HEK293T (cell line): ENCODE measurements at regions not wholly inside any gene's neighbourhood (a gene's known extent, or its start where the extent isn't known, plus 50 kb on each side); places are given as distances from the start of the nearest gene placed in this dataset.
"Not testable (repeated sequence)": the region's sequence is repeated elsewhere in the genome, so short reads cannot be mapped to it uniquely, and the experiment has no call there.

ENCODE experiments used
- CTCF ChIA-PET: fragments of 350-600 bp; formaldehyde crosslinking; extraction: SDS; loops from one replicate; lab custom pipeline; 2021; ENCODE audit warnings: antibody characterized with exemption, inconsistent platforms; lab: Yijun Ruan, JAX
- POLR2A ChIA-PET: fragments of 350-600 bp; formaldehyde crosslinking; extraction: SDS; loops from one replicate; lab custom pipeline; 2020; ENCODE audit warnings: antibody characterized with exemption, inconsistent platforms; lab: Yijun Ruan, JAX
- DNase-seq: peaks from one replicate; pipeline ENCODE4 v3.0.0; 2012; ENCODE audit warnings: mixed read lengths; ENCODE audit errors: extremely low spot score
- ARNT ChIP-seq: fragments of 450-650 bp; IDR thresholded peaks from 2 replicates; pipeline ENCODE4 v1.6.1; 2017; ENCODE audit warnings: mild to moderate bottlenecking
- BHLHE40 ChIP-seq: fragments of 450-650 bp; IDR thresholded peaks from 2 replicates; pipeline ENCODE4 v1.6.1; 2016; ENCODE audit warnings: mild to moderate bottlenecking, moderate library complexity, borderline replicate concordance
- CTBP1 ChIP-seq: fragments of 450-650 bp; IDR thresholded peaks from 2 replicates; pipeline ENCODE4 v1.6.1; 2016; ENCODE audit warnings: borderline replicate concordance
- ELF4 ChIP-seq: fragments of 450-650 bp; IDR thresholded peaks from 2 replicates; pipeline ENCODE4 v1.6.1; 2017; ENCODE audit warnings: antibody characterized with exemption
- FOXA1 ChIP-seq: fragments of 450-650 bp; IDR thresholded peaks from 2 replicates; pipeline ENCODE4 v1.6.1; 2016; ENCODE audit warnings: mild to moderate bottlenecking
- FOXK2 ChIP-seq: fragments of 450-650 bp; IDR thresholded peaks from 2 replicates; pipeline ENCODE4 v1.6.1; 2016; ENCODE audit warnings: mild to moderate bottlenecking
- FOXM1 ChIP-seq: fragments of 450-650 bp; IDR thresholded peaks from 2 replicates; pipeline ENCODE4 v1.6.1; 2017; ENCODE audit warnings: mild to moderate bottlenecking, borderline replicate concordance
- HDGF ChIP-seq: fragments of 450-650 bp; IDR thresholded peaks from 2 replicates; pipeline ENCODE4 v1.6.1; 2017; ENCODE audit warnings: antibody characterized with exemption, borderline replicate concordance
- L3MBTL2 ChIP-seq: fragments of 450-650 bp; conservative IDR thresholded peaks from 2 replicates; pipeline ENCODE4 v1.6.1; 2016; ENCODE audit warnings: mild to moderate bottlenecking
- LEF1 ChIP-seq: fragments of 450-650 bp; IDR thresholded peaks from 2 replicates; pipeline ENCODE4 v1.6.1; 2017; ENCODE audit warnings: mild to moderate bottlenecking, borderline replicate concordance
- NFRKB ChIP-seq: fragments of 450-650 bp; IDR thresholded peaks from 2 replicates; pipeline ENCODE4 v1.6.1; 2016; ENCODE audit warnings: mild to moderate bottlenecking, moderate library complexity
- PKNOX1 ChIP-seq: fragments of 450-650 bp; IDR thresholded peaks from 2 replicates; pipeline ENCODE4 v1.6.1; 2016
- SP1 ChIP-seq: fragments of 450-650 bp; IDR thresholded peaks from 2 replicates; pipeline ENCODE4 v1.6.1; 2017
- SUZ12 ChIP-seq: fragments of 450-650 bp; IDR thresholded peaks from 2 replicates; pipeline ENCODE4 v1.6.1; 2016; ENCODE audit warnings: mild to moderate bottlenecking
- TARDBP ChIP-seq: fragments of 450-650 bp; IDR thresholded peaks from 2 replicates; pipeline ENCODE4 v1.6.1; 2016
- ZNF384 ChIP-seq: fragments of 450-650 bp; IDR thresholded peaks from 2 replicates; pipeline ENCODE4 v1.6.1; 2016

GRCh38 chr5:82446809-82447208, 168.7 kb upstream of the RPS23 start:
- no peak for TF ChIP-seq ZNF384
- no peak for DNase-seq
- ChIA-PET CTCF (no interaction called here), POLR2A (no interaction called here)

- ChIA-PET CTCF (no interaction called here), POLR2A (no interaction called here)
- DNase-seq, result no peak
- no peak for TF ChIP-seq PKNOX1
- TF ChIP-seq L3MBTL2, result no peak
- TF ChIP-seq LEF1, result no peak
- no peak for TF ChIP-seq BHLHE40
- TF ChIP-seq ARNT, result no peak
- no peak for TF ChIP-seq SP1
- no peak for TF ChIP-seq CTBP1
- TF ChIP-seq ELF4, result no peak
Measured at GRCh38 chr5:82445726-82446335, 167.7 kb upstream of the RPS23 start.

DNA sequence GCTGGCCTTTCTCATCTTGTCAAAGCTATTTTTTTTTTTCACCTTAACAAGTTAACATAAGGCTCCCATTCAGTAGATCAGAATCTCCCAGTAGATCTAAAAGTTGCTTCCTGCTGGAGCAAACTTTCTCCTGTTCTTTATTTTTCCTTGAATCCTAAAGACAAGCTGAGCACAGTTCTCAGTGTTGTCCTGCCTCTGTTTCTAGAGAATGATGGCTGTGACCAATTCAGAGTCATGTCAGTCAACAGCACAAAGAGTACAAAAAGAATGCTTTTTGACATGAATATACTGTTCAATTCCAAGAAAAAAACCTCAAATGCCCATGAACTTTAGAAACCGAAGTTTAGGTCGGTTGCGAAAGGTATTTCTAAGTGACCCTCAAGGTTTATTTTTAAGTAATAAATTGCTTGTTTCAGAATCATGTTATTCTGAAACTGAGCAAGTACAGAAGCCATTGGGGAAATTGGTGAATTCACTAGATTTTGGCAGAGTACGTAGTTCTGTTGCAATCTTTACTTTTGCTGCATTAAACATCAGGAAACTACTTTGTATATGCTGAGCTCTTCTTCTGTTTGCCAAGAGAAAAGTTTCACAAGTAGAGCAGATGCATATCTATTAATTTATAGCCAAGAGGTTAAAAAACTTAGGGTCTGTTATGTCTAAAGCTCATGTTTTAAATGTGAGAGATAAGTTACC, 161.7 kb upstream of the RPS23 start:
- POLR2A ChIA-PET, result no interaction called here
- no peak for DNase-seq
- CTCF ChIA-PET, result no interaction called here
- TF ChIP-seq FOXK2, result no peak
- TF ChIP-seq CTBP1, result no peak
- no peak for TF ChIP-seq FOXA1
- TF ChIP-seq ELF4, result no peak
- TF ChIP-seq NFRKB, result no peak
- no peak for TF ChIP-seq SUZ12
- TF ChIP-seq FOXM1, result no peak
- no peak for TF ChIP-seq L3MBTL2
- no peak for TF ChIP-seq ZNF384
- TF ChIP-seq TARDBP, result no peak
- no peak for TF ChIP-seq BHLHE40
- no peak for TF ChIP-seq PKNOX1
- TF ChIP-seq HDGF, result no peak
- no peak for TF ChIP-seq ARNT

GRCh38 chr5:82437565-82437964, 159.4 kb upstream of the RPS23 start:
- CTCF ChIA-PET, DNase-seq, POLR2A ChIA-PET: not testable (repeated sequence)

DNA sequence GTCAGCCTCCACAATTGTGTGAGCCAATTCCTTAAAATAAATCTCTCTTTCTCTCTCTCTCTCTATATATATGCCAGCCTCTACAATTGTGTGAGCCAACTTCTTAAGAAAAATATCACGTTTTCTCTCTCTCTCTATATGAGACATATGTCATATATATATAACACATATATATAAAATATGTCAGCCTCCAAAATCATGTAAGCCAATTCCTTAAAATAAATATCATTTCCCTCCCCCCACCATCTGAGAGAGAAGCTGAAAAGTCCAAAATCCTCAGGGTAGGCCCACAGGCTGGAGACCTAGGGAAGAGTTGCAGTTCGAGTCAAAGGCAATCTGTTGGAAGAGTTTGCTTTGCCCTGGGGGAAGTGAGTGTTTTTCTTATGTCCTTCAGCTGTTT, 158.1 kb upstream of the RPS23 start:
- POLR2A ChIA-PET, result no interaction called here
- CTCF ChIA-PET, result no interaction called here
- DNase-seq, result no peak
- TF ChIP-seq NFRKB (no peak), ARNT (no peak), HDGF (no peak), TARDBP (no peak), FOXA1 (no peak), FOXK2 (no peak), ELF4 (no peak), BHLHE40 (no peak), ZNF384 (no peak), CTBP1 (no peak), SUZ12 (no peak), SP1 (no peak), FOXM1 (no peak), PKNOX1 (no peak)

- CTCF ChIA-PET, DNase-seq, POLR2A ChIA-PET: not testable (repeated sequence)
Measured at GRCh38 chr5:82434696-82435660, 156.8 kb upstream of the RPS23 start.
